NB4 (cell line): ENCODE measurements at regions not wholly inside any gene's neighbourhood (a gene's known extent, or its start where the extent isn't known, plus 50 kb on each side); places are given as distances from the start of the nearest gene placed in this dataset.

Experiments
- DNase-seq: peaks from one replicate; pipeline ENCODE4 v3.0.0; 2010; ENCODE audit warnings: low read depth
- H3K4me3 ChIP-seq: one replicate; pipeline ENCODE4 v1.5.1; 2011; ENCODE audit warnings: mild to moderate bottlenecking, low read depth, low read length, moderate library complexity
- MYC ChIP-seq: IDR thresholded peaks from 2 replicates; pipeline ENCODE4 v1.6.1; 2011; ENCODE audit warnings: low read depth, low read length
- POLR2A ChIP-seq: IDR thresholded peaks from 2 replicates; pipeline ENCODE4 v1.6.1; 2011; ENCODE audit warnings: mild to moderate bottlenecking; ENCODE audit not compliant: insufficient read length; ENCODE audit errors: extremely low read depth
- TF ChIP-seq, protein P1 (sequence below): IDR thresholded peaks from one replicate; pipeline ENCODE4 v1.5.1; 2012; ENCODE audit warnings: low read depth, low read length
- TF ChIP-seq, protein P2 (sequence below): IDR thresholded peaks from 2 replicates; pipeline ENCODE4 v1.6.1; 2011; ENCODE audit warnings: low read depth, low read length

DNA sequence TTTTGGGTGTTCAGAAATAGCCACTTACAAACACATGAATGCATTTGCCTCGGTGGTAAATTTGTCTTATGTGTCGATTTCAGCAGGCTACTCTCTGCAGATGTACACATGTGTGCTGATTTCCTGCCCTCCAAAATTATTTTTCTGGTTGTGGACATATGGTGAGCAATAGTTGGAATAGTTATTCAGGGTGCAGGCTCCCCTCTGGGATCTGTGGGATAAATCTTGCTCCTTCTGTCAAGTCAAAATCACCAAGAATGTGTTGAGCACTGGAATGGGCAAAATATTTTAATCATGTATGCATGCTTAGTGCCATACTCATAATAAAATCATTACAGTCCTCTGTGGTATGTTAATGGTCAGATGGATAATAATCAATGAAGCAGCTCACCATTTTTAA lies 684.5 kb downstream of the BCL11A start:
- H3K4me3 ChIP-seq, result no peak overlapping the region
- TF ChIP-seq, protein P1, sequence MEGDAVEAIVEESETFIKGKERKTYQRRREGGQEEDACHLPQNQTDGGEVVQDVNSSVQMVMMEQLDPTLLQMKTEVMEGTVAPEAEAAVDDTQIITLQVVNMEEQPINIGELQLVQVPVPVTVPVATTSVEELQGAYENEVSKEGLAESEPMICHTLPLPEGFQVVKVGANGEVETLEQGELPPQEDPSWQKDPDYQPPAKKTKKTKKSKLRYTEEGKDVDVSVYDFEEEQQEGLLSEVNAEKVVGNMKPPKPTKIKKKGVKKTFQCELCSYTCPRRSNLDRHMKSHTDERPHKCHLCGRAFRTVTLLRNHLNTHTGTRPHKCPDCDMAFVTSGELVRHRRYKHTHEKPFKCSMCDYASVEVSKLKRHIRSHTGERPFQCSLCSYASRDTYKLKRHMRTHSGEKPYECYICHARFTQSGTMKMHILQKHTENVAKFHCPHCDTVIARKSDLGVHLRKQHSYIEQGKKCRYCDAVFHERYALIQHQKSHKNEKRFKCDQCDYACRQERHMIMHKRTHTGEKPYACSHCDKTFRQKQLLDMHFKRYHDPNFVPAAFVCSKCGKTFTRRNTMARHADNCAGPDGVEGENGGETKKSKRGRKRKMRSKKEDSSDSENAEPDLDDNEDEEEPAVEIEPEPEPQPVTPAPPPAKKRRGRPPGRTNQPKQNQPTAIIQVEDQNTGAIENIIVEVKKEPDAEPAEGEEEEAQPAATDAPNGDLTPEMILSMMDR, result no peak
- DNase-seq, result no peak

DNA sequence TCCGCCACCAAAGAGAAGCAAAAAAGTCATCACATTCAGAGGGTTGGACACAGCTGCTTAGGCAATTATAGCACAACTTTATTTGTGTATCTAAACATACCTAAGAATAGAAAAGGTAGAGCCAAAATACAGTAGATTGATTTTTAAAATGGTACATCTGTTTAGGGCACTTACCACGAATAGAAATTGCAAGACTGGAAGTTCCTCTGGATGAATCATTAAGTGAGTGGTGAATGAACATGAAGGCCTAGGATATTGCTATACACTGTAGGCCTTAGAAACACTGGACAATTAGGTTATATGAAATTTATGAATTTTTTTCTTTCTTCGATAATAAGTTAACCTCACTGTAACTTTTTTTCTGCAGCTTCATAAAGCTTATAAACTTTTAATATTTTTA lies 687.0 kb downstream of the BCL11A start:
- TF ChIP-seq MYC (no peak), POLR2A (no peak)
- TF ChIP-seq, protein P1, result no peak
- TF ChIP-seq, protein P2, sequence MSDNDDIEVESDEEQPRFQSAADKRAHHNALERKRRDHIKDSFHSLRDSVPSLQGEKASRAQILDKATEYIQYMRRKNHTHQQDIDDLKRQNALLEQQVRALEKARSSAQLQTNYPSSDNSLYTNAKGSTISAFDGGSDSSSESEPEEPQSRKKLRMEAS, result no peak
- no peak overlapping the region for H3K4me3 ChIP-seq
- DNase-seq, result no peak

DNA sequence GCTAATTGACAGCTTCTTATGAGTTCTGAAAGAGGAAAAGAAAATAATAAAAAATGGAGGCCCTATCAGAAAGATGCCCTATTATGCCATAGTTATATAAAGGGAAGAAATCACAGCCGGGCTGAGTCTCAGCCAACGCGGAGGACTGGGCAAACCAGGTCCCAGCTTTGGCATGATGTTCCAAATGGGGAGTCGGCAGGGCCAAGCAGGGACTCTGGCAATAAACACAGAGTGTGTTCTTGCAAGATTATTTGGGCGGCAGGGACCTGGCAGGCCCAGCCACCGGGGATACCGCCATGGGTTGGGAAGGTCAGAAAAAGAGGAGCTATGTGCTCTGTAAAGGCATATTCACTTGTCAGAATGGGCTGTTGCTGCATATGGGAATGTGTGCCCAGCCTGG lies 694.9 kb downstream of the BCL11A start:
- TF ChIP-seq, protein P1, result no peak
- TF ChIP-seq, protein P2, result no peak
- TF ChIP-seq MYC, result no peak
- TF ChIP-seq POLR2A, result no peak
- H3K4me3 ChIP-seq, result no peak overlapping the region
- DNase-seq, result no peak

DNA sequence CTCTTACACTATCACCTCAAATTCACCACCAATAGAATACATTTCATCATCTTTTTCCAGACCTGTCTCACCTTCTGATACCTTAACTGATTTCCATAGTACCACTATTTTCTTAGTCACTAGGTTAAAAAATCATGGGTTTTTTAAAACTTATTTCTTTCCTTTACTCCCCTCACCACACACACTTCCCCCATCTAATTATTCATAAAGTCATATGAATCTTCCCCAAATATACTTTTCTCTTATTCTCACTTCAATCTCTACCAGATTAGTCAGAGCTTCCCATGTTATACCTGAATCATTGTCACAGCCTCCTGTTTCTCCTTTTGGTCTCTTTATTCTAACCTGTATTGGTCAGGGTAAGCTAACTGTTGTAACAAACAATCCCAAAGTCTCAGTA lies 696.3 kb downstream of the BCL11A start:
- no peak for DNase-seq
- TF ChIP-seq, protein P1, result no peak
- TF ChIP-seq MYC (no peak), POLR2A (no peak)
- TF ChIP-seq, protein P2, result no peak
- H3K4me3 ChIP-seq, result no peak overlapping the region

DNA sequence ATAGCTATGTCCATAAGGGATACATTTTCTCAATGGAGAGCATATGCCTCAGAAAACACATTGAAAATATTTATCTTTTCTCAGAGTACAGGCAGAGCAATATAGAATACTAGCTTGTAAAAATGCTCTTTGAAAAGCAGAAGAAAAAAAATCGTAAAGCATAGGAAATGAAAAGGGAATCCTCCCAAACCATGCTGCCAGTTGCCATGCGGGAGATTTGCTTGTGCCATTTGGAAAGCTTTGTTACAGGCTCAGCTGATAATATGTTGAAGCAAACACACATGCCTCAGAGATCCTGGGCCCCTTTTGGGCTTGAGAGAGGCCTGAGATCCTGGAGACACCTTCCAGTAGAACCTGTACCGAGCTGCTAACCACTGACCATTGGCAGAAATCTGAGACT lies 697.1 kb downstream of the BCL11A start:
- no peak for DNase-seq
- TF ChIP-seq POLR2A (no peak), MYC (no peak)
- TF ChIP-seq, protein P2, result no peak
- TF ChIP-seq, protein P1, result no peak
- H3K4me3 ChIP-seq, result no peak overlapping the region

DNA sequence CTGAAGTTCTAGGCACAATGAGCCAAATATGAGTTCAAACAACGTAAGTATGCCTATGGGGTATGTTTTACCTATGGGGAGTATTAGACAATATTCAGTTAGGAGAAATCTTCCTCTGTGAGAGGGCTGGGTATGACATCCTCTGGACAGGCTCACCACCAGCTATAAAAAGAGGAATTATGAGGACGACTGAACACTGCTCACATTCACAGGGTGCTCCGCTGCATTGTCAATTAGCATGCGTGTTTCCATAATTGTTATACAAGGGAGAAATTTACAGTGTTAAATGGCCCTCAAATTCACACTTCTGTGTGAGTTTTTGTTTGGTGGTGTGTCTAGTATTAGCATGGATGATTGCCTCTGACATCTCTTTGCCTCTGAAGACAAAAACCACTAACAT lies 700.4 kb downstream of the BCL11A start:
- H3K4me3 ChIP-seq, result no peak overlapping the region
- no peak for DNase-seq
- TF ChIP-seq MYC (no peak), POLR2A (no peak)
- TF ChIP-seq, protein P1, result no peak
- TF ChIP-seq, protein P2, result no peak
